Activated T-helper 1 cell treated with anti-CD3 and anti-CD28 coated beads, Interleukin-12 subunit alpha, Interleukin-12 subunit beta, Interleukin-2, Interleukin-4 antibody, amounts not matched to agents 30 ng/mL and 10 ng/mL and 1 ng/mL, durations not matched to agents 14 hours and 24 hours and 36 hours (primary cell): ENCODE measurements at regions not wholly inside any gene's neighbourhood (a gene's known extent, or its start where the extent isn't known, plus 50 kb on each side); places are given as distances from the start of the nearest gene placed in this dataset.

ENCODE experiments used
- DNase-seq: peaks from one replicate; pipeline ENCODE4 v3.0.0; 2021; ENCODE audit warnings: low spot score
- H3K27ac Mint-ChIP-seq: one replicate; pipeline ENCODE4 v1.8.0; 2021; ENCODE audit warnings: mild to moderate bottlenecking, mixed read lengths
- H3K27me3 Mint-ChIP-seq: one replicate; pipeline ENCODE4 v1.8.0; 2022; ENCODE audit warnings: mild to moderate bottlenecking, moderate library complexity, mixed read lengths; ENCODE audit not compliant: insufficient read depth
- H3K36me3 Mint-ChIP-seq: one replicate; pipeline ENCODE4 v1.8.0; 2021; ENCODE audit warnings: low read depth, mixed read lengths
- H3K4me1 Mint-ChIP-seq: one replicate; pipeline ENCODE4 v1.8.0; 2021; ENCODE audit warnings: low read depth, mixed read lengths
- H3K4me3 Mint-ChIP-seq: one replicate; pipeline ENCODE4 v1.8.0; 2021; ENCODE audit warnings: mild to moderate bottlenecking, moderate library complexity, mixed read lengths
- H3K9me3 Mint-ChIP-seq: one replicate; pipeline ENCODE4 v1.8.0; 2021; ENCODE audit warnings: mixed read lengths
- intact Hi-C: fragments of 100-400 bp; cut with micrococcal nuclease; formaldehyde crosslinking; loops from one replicate; pipeline ENCODE4 v1.15.1; 2024

DNA sequence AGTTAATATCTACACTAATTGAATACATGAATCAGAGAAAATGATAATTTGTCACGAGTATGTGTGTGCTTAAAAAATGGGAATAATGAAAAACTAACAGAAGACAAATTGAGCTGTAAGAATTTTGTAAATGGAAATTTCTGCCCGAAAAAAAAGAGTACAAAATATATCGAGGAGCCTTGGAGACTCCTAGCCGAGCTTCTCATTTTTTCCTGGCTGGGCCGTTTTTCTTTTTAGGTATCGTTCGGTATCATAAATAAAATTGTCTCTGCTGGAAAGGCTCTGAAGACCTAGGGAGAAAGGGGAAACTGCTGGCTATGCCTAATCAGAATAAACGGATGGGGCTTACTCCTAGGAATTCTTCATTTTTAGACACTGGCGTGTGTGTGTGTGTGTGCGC is 227.2 kb upstream of the RAG2 start:
- H3K4me3 Mint-ChIP-seq: no peak overlapping the region
- no peaks in the 10 kb centered on the region for H3K36me3 Mint-ChIP-seq
- DNase-seq: no peak
- H3K4me1 Mint-ChIP-seq: no peaks in the 10 kb centered on the region
- intact Hi-C loops: no loop called here
- no peak overlapping the region for H3K27ac Mint-ChIP-seq
- no peaks in the 10 kb centered on the region for H3K27me3 Mint-ChIP-seq
- H3K9me3 Mint-ChIP-seq: no peaks in the 10 kb centered on the region

DNA sequence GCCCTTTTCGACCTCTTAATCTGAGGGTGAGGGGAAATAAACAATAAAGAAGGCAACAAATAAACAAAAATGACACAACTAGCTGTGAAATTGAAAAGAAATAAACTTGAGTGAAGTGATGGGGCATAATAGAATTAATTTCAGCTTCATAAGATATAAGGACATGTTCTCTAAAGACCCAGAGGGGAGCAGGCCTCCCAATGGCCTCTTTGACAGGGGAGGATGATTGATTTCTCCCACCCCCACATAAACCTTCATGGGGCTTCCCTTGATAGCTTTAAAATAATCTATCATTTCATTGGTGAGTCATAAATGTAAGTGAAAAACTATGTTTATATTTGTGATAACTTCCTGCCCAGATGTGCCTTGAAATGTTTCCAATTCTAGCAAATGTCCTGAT is 226.3 kb upstream of the RAG2 start:
- no peaks in the 10 kb centered on the region for H3K36me3 Mint-ChIP-seq
- no peak overlapping the region for H3K4me3 Mint-ChIP-seq
- H3K27ac Mint-ChIP-seq: no peak overlapping the region
- H3K9me3 Mint-ChIP-seq: no peaks in the 10 kb centered on the region
- H3K4me1 Mint-ChIP-seq: no peaks in the 10 kb centered on the region
- no peaks in the 10 kb centered on the region for H3K27me3 Mint-ChIP-seq
- no peak for DNase-seq
- intact Hi-C loops: no loop called here

DNA sequence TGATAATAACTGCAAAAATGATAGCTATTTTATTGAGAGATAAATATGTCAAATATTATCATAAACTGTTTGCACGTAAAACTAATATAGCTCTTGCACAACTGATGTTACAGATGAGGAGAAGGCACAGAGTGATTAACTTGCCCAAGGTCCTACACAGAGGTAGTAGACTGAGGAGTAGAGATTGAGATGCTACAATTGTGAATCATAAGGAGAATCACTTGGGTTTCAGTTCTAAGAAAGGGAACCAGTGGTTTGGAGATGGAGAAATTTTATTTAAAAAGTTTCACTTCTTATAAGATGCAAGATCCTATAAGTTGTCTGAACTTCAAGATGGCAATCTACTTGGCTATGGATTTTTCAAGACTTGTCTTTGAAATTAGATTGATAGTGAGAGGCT is 224.8 kb upstream of the RAG2 start:
- H3K4me1 Mint-ChIP-seq: no peaks in the 10 kb centered on the region
- H3K36me3 Mint-ChIP-seq: no peaks in the 10 kb centered on the region
- no peak overlapping the region for H3K27ac Mint-ChIP-seq
- no peak for DNase-seq
- no peaks in the 10 kb centered on the region for H3K9me3 Mint-ChIP-seq
- H3K4me3 Mint-ChIP-seq: no peak overlapping the region
- intact Hi-C loops: no loop called here
- no peaks in the 10 kb centered on the region for H3K27me3 Mint-ChIP-seq

DNA sequence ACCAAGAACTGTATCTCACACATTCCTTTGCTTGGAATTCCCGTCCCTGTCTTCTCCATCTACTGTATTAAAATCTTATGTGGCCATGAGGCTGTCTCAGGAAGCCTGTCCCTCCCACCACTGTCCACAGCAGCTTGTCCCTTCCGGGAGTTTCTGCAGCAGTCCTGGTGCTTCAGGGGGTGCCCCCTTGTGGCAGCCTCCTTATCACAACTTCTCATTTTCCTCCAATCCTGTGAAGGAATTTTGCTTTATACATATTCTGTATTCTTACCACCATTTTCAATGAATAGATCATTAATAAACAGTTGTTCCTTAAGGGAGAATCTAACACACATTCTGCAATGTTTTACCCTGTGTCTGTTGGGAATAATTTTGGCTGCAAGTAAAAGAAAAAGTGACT is 220.4 kb upstream of the RAG2 start:
- intact Hi-C loops: no loop called here

DNA sequence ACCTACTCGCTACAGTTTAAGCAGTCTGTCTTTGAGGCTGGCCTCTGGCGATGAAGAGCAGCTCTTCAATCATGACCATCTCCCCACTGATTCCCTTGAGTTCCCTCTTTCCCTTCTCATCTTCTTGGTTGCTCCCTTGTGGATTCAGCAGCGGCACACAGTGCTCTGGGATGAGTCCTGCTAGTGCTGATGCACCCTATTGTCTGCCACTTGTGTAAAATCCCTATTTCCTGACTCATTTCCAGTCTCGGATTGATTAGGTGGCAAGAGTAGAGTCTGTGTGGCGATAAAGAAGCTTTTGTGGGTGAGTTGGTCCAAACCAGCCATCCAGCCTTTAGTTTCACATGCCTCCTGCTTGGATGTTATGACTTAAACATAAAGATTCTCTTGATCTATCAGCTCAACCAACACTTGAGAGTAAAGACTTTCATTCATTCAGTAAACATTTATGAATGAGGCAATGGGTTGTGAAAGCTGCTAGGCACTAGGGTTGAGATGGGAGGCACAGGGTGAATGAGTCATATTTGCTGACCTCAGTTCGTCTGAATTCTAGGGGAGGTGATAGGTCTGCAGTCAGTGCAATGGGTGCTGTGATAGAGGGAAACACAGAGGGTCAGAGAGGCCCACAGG is 219.4 kb upstream of the RAG2 start:
- H3K36me3 Mint-ChIP-seq: no peaks in the 10 kb centered on the region
- H3K9me3 Mint-ChIP-seq: no peaks in the 10 kb centered on the region
- no peaks in the 10 kb centered on the region for H3K27me3 Mint-ChIP-seq
- no peak overlapping the region for H3K4me3 Mint-ChIP-seq
- H3K27ac Mint-ChIP-seq: no peak overlapping the region
- no peak for DNase-seq
- intact Hi-C loops: no loop called here
- H3K4me1 Mint-ChIP-seq: no peaks in the 10 kb centered on the region

More for the DNA sequence above, 220.4 kb upstream of the RAG2 start:
- DNase-seq: no peak
- Mint-ChIP-seq H3K9me3 (no peaks in the 10 kb centered on the region), H3K27me3 (no peaks in the 10 kb centered on the region), H3K4me1 (no peaks in the 10 kb centered on the region), H3K4me3 (no peak overlapping the region), H3K36me3 (no peaks in the 10 kb centered on the region), H3K27ac (no peak overlapping the region)

DNA sequence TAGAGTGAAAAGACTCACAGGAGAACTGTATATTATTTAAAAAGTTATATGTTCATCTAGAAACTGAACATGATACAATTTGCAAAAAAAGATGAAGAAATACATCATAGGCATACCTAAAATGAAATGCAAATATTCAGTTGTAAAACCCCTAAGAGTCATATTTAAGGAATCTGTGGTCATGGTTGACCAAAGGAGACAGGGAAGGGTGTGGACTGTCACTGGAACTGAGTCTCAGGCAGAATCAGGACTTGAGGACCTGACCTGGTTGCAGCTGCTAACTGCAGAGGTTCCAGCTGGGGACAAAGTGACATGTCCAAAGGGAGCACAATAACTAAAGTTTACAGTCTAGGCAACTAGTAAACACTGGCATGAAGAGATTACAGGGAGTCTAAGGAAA is 211.3 kb upstream of the RAG2 start:
- no peak overlapping the region for H3K27ac Mint-ChIP-seq
- no peaks in the 10 kb centered on the region for H3K36me3 Mint-ChIP-seq
- no peaks in the 10 kb centered on the region for H3K9me3 Mint-ChIP-seq
- DNase-seq: no peak
- intact Hi-C loops: loop anchor here (2.0 kb wide), 1 partner anchor 63 kb away; no protein-coding TSS in a partner anchor
- H3K4me1 Mint-ChIP-seq: no peaks in the 10 kb centered on the region
- no peaks in the 10 kb centered on the region for H3K27me3 Mint-ChIP-seq
- no peak overlapping the region for H3K4me3 Mint-ChIP-seq

DNA sequence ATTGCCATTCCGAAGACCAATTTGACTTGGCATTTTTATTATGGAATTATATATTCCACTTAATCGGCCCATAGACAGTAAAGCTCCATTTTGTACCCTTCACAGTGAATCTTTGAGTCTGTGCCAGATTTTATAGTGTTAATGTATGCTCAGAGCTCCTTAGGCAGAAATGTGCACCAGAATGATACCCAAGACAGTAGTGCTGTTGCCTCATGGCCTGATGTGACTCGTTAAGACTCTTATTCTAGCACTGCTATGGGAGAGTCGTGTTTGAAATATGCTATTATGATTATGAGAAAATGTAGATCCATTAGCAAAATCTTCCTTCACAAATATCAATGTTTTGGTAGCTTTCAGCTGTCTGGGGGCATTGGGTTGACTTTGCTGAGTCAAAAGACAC is 209.8 kb upstream of the RAG2 start:
- intact Hi-C loops: loop anchor here (2.0 kb wide), 1 partner anchor 65 kb away; no protein-coding TSS in a partner anchor
- Mint-ChIP-seq H3K27me3 (no peaks in the 10 kb centered on the region), H3K27ac (no peak overlapping the region), H3K4me1 (no peaks in the 10 kb centered on the region), H3K36me3 (no peaks in the 10 kb centered on the region), H3K9me3 (no peaks in the 10 kb centered on the region), H3K4me3 (no peak overlapping the region)
- DNase-seq: no peak

DNA sequence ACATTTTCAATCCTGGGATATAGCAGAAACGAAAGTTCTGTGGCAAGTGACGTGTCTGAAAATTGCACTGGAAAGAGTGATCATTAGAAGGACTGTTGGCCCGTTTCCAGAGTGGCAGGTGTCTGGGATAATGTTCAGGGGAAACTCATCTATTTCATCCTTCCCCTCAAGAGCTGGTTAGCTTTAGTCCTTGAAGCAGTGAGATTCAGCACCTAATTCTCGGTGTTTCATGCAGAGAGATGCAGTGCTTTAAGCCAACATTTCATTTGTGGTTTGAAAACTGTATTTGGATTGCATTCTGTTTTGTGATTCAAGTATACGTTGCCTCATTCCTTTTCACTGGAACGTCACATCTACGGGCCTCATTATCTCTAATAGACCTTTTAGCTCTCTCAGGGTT is 205.0 kb upstream of the RAG2 start:
- intact Hi-C loops: no loop called here
- Mint-ChIP-seq H3K27ac (no peak overlapping the region), H3K4me1 (no peaks in the 10 kb centered on the region), H3K36me3 (no peaks in the 10 kb centered on the region), H3K4me3 (no peak overlapping the region), H3K9me3 (no peaks in the 10 kb centered on the region), H3K27me3 (no peaks in the 10 kb centered on the region)
- no peak for DNase-seq

DNA sequence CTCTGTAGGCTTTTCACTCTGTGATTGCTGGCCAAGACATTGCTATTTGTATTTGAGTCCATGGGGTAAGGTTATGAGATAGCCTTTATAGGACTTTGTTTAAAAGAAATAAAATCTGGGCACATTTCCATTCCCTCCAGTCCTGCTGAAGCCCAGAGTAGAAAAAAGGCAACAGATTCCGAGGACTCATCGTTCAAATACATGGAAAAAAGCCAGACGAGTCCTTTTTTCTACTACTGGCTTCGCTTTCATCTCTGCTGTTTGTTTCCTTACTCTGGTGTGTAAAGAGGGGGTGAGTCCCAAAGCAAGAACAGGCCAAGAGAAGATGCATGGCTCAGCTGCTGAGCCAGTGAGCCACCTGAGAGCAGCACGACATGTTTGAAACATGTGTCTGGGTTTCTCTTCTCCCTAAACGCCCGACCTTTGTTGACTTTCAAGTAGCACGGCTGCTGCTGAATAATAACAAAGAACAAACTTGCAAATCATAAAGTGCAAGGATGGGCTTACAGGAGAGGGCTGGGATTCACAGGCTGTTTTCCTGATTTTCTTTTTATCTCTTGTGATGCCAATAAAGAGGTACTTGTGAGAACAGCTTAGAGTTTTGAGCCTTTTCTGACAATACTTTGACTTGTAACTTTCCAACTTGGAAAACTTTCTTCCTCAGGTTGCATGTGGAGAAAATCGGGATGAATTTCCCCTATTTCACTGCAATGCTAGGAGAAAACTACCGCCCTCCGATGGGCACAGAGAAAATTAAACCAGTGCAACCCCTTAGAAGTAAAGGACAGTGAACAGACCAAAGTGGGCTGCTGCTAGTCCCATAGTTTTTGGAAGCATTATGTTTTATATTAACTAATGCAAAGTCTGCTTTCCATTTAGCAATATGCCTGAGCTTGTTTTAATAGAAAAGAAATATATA is 195.2 kb upstream of the RAG2 start:
- intact Hi-C loops: no loop called here
- H3K36me3 Mint-ChIP-seq: no peaks in the 10 kb centered on the region
- H3K27ac Mint-ChIP-seq: no peak overlapping the region
- no peak for DNase-seq
- no peak overlapping the region for H3K4me3 Mint-ChIP-seq
- no peaks in the 10 kb centered on the region for H3K4me1 Mint-ChIP-seq
- H3K27me3 Mint-ChIP-seq: peaks cover 3% of the 10 kb centered on the region
- no peaks in the 10 kb centered on the region for H3K9me3 Mint-ChIP-seq

DNA sequence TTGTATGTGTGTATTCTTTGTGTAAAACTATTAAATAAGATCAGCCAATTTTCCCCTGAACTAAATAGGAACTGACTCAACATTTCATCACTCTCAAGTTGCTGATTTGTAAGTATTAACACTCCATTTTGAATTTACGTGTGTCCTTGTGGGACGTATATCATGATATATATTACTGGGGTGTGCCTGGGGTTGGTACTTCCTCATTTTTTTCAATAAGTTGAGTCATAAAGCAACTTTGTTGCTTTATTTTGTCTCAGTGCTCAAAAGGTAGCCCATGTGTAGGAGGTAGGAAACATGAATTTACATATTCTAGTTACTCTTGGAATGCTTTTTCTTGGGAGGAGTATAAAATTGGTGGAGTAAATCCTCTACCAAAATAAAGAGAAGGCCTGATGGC is 193.9 kb upstream of the RAG2 start:
- no peak overlapping the region for H3K27ac Mint-ChIP-seq
- no peaks in the 10 kb centered on the region for H3K36me3 Mint-ChIP-seq
- no peaks in the 10 kb centered on the region for H3K9me3 Mint-ChIP-seq
- intact Hi-C loops: no loop called here
- H3K4me3 Mint-ChIP-seq: no peak overlapping the region
- H3K27me3 Mint-ChIP-seq: peaks cover 3% of the 10 kb centered on the region
- no peak for DNase-seq
- no peaks in the 10 kb centered on the region for H3K4me1 Mint-ChIP-seq

DNA sequence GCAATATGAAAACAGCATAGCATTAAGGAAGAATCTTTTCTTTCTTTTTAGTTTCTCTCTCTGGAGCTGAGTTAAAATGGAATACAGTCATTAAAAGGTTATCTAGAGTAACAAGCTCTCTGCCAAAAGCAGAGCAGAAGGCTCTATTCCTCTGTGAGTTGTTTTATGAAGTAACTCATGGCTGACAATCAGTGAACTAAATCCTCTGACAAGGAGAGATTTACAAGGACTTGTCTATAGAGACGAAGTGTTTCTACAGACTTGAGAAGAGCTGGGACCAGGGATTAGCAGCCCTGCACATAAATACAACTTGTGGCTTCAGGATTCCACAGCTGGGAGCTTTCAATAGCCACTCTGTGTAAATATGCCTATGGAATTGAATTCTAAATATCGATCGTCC is 192.5 kb upstream of the RAG2 start:
- no peaks in the 10 kb centered on the region for H3K36me3 Mint-ChIP-seq
- no peaks in the 10 kb centered on the region for H3K4me1 Mint-ChIP-seq
- no peak overlapping the region for H3K27ac Mint-ChIP-seq
- no peak for DNase-seq
- intact Hi-C loops: no loop called here
- H3K27me3 Mint-ChIP-seq: peaks cover 3% of the 10 kb centered on the region
- no peak overlapping the region for H3K4me3 Mint-ChIP-seq
- no peaks in the 10 kb centered on the region for H3K9me3 Mint-ChIP-seq

DNA sequence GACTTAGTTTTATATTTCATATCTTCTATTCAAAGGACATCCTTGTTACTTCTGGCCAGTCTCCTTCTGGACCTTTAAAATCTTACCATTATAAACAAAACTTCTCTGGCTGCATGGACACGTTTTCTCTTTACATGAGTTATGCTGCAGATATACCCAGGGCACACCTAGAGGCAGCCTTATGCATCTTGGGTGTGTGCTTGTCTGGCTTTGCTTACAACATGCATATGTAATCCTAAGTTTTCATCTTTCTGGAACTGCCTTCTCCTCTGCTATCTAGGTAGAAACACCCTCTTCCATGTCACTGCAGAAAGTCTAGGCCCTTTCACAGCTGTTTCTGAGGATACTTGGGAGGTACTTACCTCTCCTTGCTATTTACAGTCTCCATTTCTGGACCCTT is 185.8 kb upstream of the RAG2 start:
- no peaks in the 10 kb centered on the region for H3K9me3 Mint-ChIP-seq
- no peak overlapping the region for H3K4me3 Mint-ChIP-seq
- DNase-seq: no peak
- intact Hi-C loops: no loop called here
- peaks cover 5% of the 10 kb centered on the region for H3K27me3 Mint-ChIP-seq
- H3K36me3 Mint-ChIP-seq: no peaks in the 10 kb centered on the region
- H3K4me1 Mint-ChIP-seq: no peaks in the 10 kb centered on the region
- no peak overlapping the region for H3K27ac Mint-ChIP-seq

DNA sequence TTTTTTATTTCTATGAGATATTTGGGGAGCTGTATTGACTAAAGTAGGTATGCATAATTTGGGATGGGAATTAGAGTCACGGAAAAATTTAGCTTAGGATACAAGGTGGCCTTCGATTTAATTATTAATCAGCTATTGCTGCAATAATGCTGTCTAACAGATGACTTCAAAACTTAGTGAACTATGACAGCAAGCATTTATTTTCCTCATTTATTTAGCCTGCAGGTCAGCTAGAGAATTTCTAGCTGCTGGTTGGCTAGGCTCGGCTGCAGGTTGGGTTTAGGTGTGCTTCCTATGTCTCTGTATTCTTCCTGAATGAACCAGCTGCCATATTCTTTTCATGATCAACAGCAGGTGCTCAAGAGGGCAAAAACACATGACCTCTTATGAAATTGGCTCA is 181.8 kb upstream of the RAG2 start:
- no peak overlapping the region for H3K4me3 Mint-ChIP-seq
- H3K4me1 Mint-ChIP-seq: no peaks in the 10 kb centered on the region
- intact Hi-C loops: no loop called here
- H3K27me3 Mint-ChIP-seq: peaks cover 7% of the 10 kb centered on the region
- no peak overlapping the region for H3K27ac Mint-ChIP-seq
- H3K36me3 Mint-ChIP-seq: no peaks in the 10 kb centered on the region
- H3K9me3 Mint-ChIP-seq: no peaks in the 10 kb centered on the region
- DNase-seq: no peak
